IMR-90 (cell line): ENCODE measurements at regions not wholly inside any gene's neighbourhood (a gene's known extent, or its start where the extent isn't known, plus 50 kb on each side); places are given as distances from the start of the nearest gene placed in this dataset.

Experiments
- ATAC-seq: fragments of 200-7000 bp; cut with Tn5 transposase; 2 replicates; pipeline ENCODE4 v1.9.1; 2020; ENCODE audit warnings: low read depth, mild to moderate bottlenecking, moderate library complexity
- BruUV-seq: library from RNA; stranded (reverse); fragments of 400-500 nt; replicated peaks from 2 replicates; lab custom pipeline; 2021; lab: Mats Ljungman, UMichigan
- CTCF ChIA-PET: fragments of 300-600 bp; formaldehyde crosslinking; extraction: SDS; loops from one replicate; lab custom pipeline; 2021; ENCODE audit warnings: antibody characterized with exemption; lab: Yijun Ruan, JAX
- POLR2A ChIA-PET: fragments of 300-600 bp; sonication (Branson Sonifier 250); formaldehyde crosslinking; loops from one replicate; lab custom pipeline; 2022; ENCODE audit warnings: antibody characterized with exemption; ENCODE audit not compliant: unreplicated experiment; lab: Charles Lee
- DNase-seq: peaks from one replicate; pipeline ENCODE4 v3.0.0; 2013
- H2AFZ ChIP-seq: replicated peaks from 2 replicates; pipeline ENCODE3; 2013; ENCODE audit warnings: low read length, mild to moderate bottlenecking; ENCODE audit not compliant: poor library complexity
- H2AK5ac ChIP-seq: 2 replicates; pipeline ENCODE4 v1.6.1; 2013; ENCODE audit warnings: low read depth, low read length, inconsistent platforms
- H2AK9ac ChIP-seq: replicated peaks from 2 replicates; pipeline ENCODE3; 2013; ENCODE audit warnings: mild to moderate bottlenecking, low read depth, low read length, moderate library complexity; ENCODE audit not compliant: poor library complexity
- H2BK120ac ChIP-seq: 2 replicates; pipeline ENCODE4 v1.6.1; 2013; ENCODE audit warnings: low read depth, low read length, inconsistent platforms
- H2BK15ac ChIP-seq: 3 replicates; pipeline ENCODE4 v1.6.1; 2013; ENCODE audit warnings: low read depth, low read length, inconsistent platforms
- H2BK20ac ChIP-seq: 2 replicates; pipeline ENCODE4 v1.6.1; 2013; ENCODE audit warnings: low read depth, mild to moderate bottlenecking, inconsistent platforms, low read length, moderate library complexity
- H2BK5ac ChIP-seq: 2 replicates; pipeline ENCODE4 v1.6.1; 2013; ENCODE audit warnings: mild to moderate bottlenecking, low read depth, low read length, inconsistent platforms; ENCODE audit not compliant: poor library complexity, severe bottlenecking
- H3K14ac ChIP-seq: replicated peaks from 2 replicates; pipeline ENCODE4 v1.6.1; 2013; ENCODE audit warnings: low read depth, low read length, inconsistent platforms
- H3K18ac ChIP-seq: 2 replicates; pipeline ENCODE4 v1.6.1; 2013; ENCODE audit warnings: low read depth, low read length, control low read depth
- H3K23ac ChIP-seq: 2 replicates; pipeline ENCODE4 v1.6.1; 2013; ENCODE audit warnings: low read depth, low read length, inconsistent platforms
- H3K27ac ChIP-seq: 2 replicates; pipeline ENCODE4 v1.5.1; 2013; ENCODE audit warnings: mild to moderate bottlenecking, control low read depth, low read length; ENCODE audit not compliant: insufficient read depth
- H3K27me3 ChIP-seq: 2 replicates; pipeline ENCODE4 v1.6.1; 2013; ENCODE audit warnings: low read length; ENCODE audit not compliant: control insufficient read depth, insufficient read depth
- H3K36me3 ChIP-seq: 2 replicates; pipeline ENCODE4 v1.6.1; 2013; ENCODE audit warnings: low read length, mixed read lengths; ENCODE audit not compliant: control insufficient read depth, insufficient read depth
- H3K4ac ChIP-seq: 2 replicates; pipeline ENCODE4 v1.6.1; 2013; ENCODE audit warnings: low read depth, low read length, inconsistent platforms
- H3K4me1 ChIP-seq: 2 replicates; pipeline ENCODE4 v1.6.1; 2013; ENCODE audit warnings: low read length, mixed read lengths; ENCODE audit not compliant: control insufficient read depth, insufficient read depth
- H3K4me2 ChIP-seq: 2 replicates; pipeline ENCODE4 v1.6.1; 2013; ENCODE audit warnings: low read depth, mild to moderate bottlenecking, control low read depth, low read length, moderate library complexity
- H3K4me3 ChIP-seq: 2 replicates; pipeline ENCODE4 v1.5.1; 2013; ENCODE audit warnings: low read depth, mild to moderate bottlenecking, control low read depth, low read length, moderate library complexity; ENCODE audit not compliant: insufficient read depth
- H3K56ac ChIP-seq: 2 replicates; pipeline ENCODE4 v1.6.1; 2013; ENCODE audit warnings: low read length, inconsistent platforms; ENCODE audit not compliant: insufficient read depth; ENCODE audit errors: extremely low read depth
- H3K79me1 ChIP-seq, 2 experiments: 2 replicates each; pipeline ENCODE4 v1.6.1; 2013; ENCODE audit warnings: low read length in 2 of 2, inconsistent platforms in 1 of 2, low read depth in 1 of 2
- H3K9ac ChIP-seq: 2 replicates; pipeline ENCODE4 v1.6.1; 2013; ENCODE audit warnings: low read depth, low read length, control low read depth
- H3K9me1 ChIP-seq: 2 replicates; pipeline ENCODE4 v1.6.1; 2013; ENCODE audit warnings: low read length, inconsistent platforms; ENCODE audit not compliant: insufficient read depth
- H3K9me3 ChIP-seq: 2 replicates; pipeline ENCODE4 v1.6.1; 2013; ENCODE audit warnings: low read length; ENCODE audit not compliant: control insufficient read depth, insufficient read depth
- H4K20me1 ChIP-seq: 2 replicates; pipeline ENCODE4 v1.6.1; 2013; ENCODE audit warnings: low read length, inconsistent platforms; ENCODE audit not compliant: insufficient read depth
- H4K5ac ChIP-seq: 2 replicates; pipeline ENCODE4 v1.6.1; 2013; ENCODE audit warnings: mild to moderate bottlenecking, low read depth, low read length, control low read depth
- H4K8ac ChIP-seq, 2 experiments: 2 replicates each; pipeline ENCODE4 v1.6.1; 2013; ENCODE audit warnings: low read depth in 2 of 2, low read length in 2 of 2, control low read depth in 1 of 2, inconsistent platforms in 1 of 2
- H4K91ac ChIP-seq: 2 replicates; pipeline ENCODE4 v1.6.1; 2013; ENCODE audit warnings: low read depth, low read length, inconsistent platforms; ENCODE audit not compliant: insufficient read depth
- MAFK ChIP-seq: IDR thresholded peaks from 2 replicates; pipeline ENCODE4 v1.6.1; 2012; ENCODE audit warnings: low read depth, low read length, improper control_type of control experiment
- MXI1 ChIP-seq: IDR thresholded peaks from 2 replicates; pipeline ENCODE4 v1.6.1; 2012; ENCODE audit warnings: low read depth, mild to moderate bottlenecking, low read length, moderate library complexity, borderline replicate concordance
- NFE2L2 ChIP-seq: fragments of 150-350 bp; IDR thresholded peaks from 2 replicates; pipeline ENCODE4 v1.6.1; 2016; ENCODE audit warnings: low read depth, mild to moderate bottlenecking, low read length
- RFX5 ChIP-seq: IDR thresholded peaks from 2 replicates; pipeline ENCODE4 v1.8.0; 2012; ENCODE audit warnings: low read depth, mild to moderate bottlenecking, low read length, moderate library complexity
- SMC3 ChIP-seq: fragments of 150-350 bp; IDR thresholded peaks from 2 replicates; pipeline ENCODE4 v1.6.1; 2016; ENCODE audit warnings: low read depth, mild to moderate bottlenecking, antibody characterized with exemption, low read length, moderate library complexity
- WGBS, 2 experiments: methylation state at CpG; one replicate each; pipeline versions ENCODE4 v1.1.5 to v1.1.7; 2013; ENCODE audit warnings: missing lambda C conversion rate in 2 of 2; ENCODE audit not compliant: insufficient read length in 1 of 2; ENCODE audit errors: extremely low coverage in 2 of 2; 5-methylcytosine and 5-hydroxymethylcytosine counted together
- dilution Hi-C: fragments of 300-500 bp; cut with HindIII; formaldehyde crosslinking; loops from one replicate; pipeline ENCODE4 v1.14.3; 2018; ENCODE audit warnings: low sequenced_read_pairs; ENCODE audit not compliant: unreplicated experiment
- in situ Hi-C: fragments of 300-500 bp; cut with MboI; formaldehyde crosslinking; loops from 3 replicates; pipeline ENCODE4 v1.14.3; 2019; ENCODE audit warnings: low sequenced_read_pairs, inconsistent platforms, mixed read lengths
- intact Hi-C: fragments of 100-400 bp; cut with micrococcal nuclease; formaldehyde crosslinking; loops from 2 replicates; pipeline ENCODE4 v1.10.0; 2022

DNA sequence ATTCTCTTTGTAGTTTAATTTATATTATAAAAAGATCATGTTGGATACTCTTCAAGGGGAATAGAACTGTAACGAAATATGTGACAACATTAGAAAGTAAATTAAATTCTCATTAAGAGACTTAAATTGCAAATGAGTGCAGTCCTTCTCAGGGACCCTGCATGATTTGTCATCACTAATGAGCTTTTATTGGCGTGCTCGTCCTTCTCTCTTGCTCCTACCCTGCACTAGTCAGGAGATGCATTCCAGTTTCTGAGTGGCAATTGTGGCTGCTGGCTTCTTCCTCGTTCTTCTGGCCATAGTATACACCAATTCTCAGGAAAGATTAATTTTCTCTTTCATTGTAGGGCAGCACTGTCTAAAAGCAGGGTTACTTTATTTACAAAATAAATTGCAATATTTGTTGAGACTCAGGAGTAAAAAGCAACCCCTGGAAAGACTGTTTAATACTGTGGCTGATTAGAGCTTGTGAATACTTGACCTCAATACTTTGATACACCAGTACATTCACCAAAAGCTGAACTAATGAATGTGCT is 376.3 kb upstream of the CHD1 start:
- POLR2A ChIA-PET = no interaction called here
- Histone ChIP-seq H3K4me3 (no peak overlapping the region), H2BK15ac (no peak overlapping the region), H4K20me1 (no peaks in the 10 kb centered on the region), H3K79me1 (no peaks in the 10 kb centered on the region), H4K91ac (no peak overlapping the region), H3K14ac (no peak overlapping the region), H2BK5ac (no peak overlapping the region), H3K9ac (no peak overlapping the region), H3K18ac (no peak overlapping the region), H3K23ac (no peak overlapping the region), H3K27me3 (no peaks in the 10 kb centered on the region), H2AK5ac (no peak overlapping the region), H4K8ac (no peak overlapping the region), H2AFZ (no peak overlapping the region), H3K9me1 (no peaks in the 10 kb centered on the region), H3K4ac (no peak overlapping the region), H2BK20ac (no peak overlapping the region), H3K9me3 (no peaks in the 10 kb centered on the region; the same call in 1 of the 2 replicates), H4K5ac (no peak overlapping the region), H2BK120ac (no peak overlapping the region), H3K56ac (no peak overlapping the region), H3K4me2 (no peak overlapping the region), H3K27ac (no peak overlapping the region), H3K4me1 (no peaks in the 10 kb centered on the region), H2AK9ac (no peak overlapping the region), H3K36me3 (no peaks in the 10 kb centered on the region)
- WGBS, 2 experiments = no CpG with 5 or more reads among the region's 4 CpGs
- in situ Hi-C loops = no loop called here
- DNase-seq (no peak), ATAC-seq (no peak)
- intact Hi-C loops = no loop called here
- CTCF ChIA-PET = no interaction called here
- BruUV-seq = no TSS peak
- dilution Hi-C loops = no loop called here
- no peak for TF ChIP-seq RFX5
- TF ChIP-seq MXI1 = no peak
- no peak for TF ChIP-seq NFE2L2
- no peak for TF ChIP-seq MAFK
- TF ChIP-seq SMC3 = no peak
